Body of pancreas (tissue), 4 donors: ENCODE measurements at regions not wholly inside any gene's neighbourhood (a gene's known extent, or its start where the extent isn't known, plus 50 kb on each side); places are given as distances from the start of the nearest gene placed in this dataset.

Source experiments
- CTCF ChIP-seq, 7 experiments: fragments of 450-650 bp in 4 of 7; fragments of 200-600 bp in 3 of 7; sonication (generic) in 3 of 7; IDR thresholded peaks; one replicate each; pipeline ENCODE4 v1.5.1; 2016 to 2019; ENCODE audit warnings: antibody characterized with exemption in 7 of 7
- POLR2A ChIP-seq, 3 donors: fragments of 450-650 bp; IDR thresholded peaks; one replicate each; pipeline ENCODE4 v1.6.1; 2016; ENCODE audit warnings: antibody characterized with exemption in 3 of 3, mild to moderate bottlenecking in 2 of 3

GRCh38 chr15:79495775-79496174, 63.6 kb downstream of the MINAR1 start:
- TF ChIP-seq CTCF (IDR thresholded peaks at IDR 0.05) = no peak
- no peak for TF ChIP-seq POLR2A (IDR thresholded peaks at IDR 0.05)
